A549 (cell line): ENCODE measurements at regions not wholly inside any gene's neighbourhood (a gene's known extent, or its start where the extent isn't known, plus 50 kb on each side); places are given as distances from the start of the nearest gene placed in this dataset.

Source experiments
- CBX2 ChIP-seq: fragments of 200-600 bp; sonication (generic); IDR thresholded peaks from 2 replicates; pipeline ENCODE4 v1.6.1; 2016; ENCODE audit warnings: low read depth, mild to moderate bottlenecking, borderline replicate concordance
- EP300 ChIP-seq, 2 experiments: fragments of >200 bp; sonication (Bioruptor Twin); formaldehyde crosslinking; IDR thresholded peaks; 2 replicates in 1 of 2; 3 replicates in 1 of 2; pipeline ENCODE4 v1.6.1; 2016 to 2017
- JUN ChIP-seq, 2 experiments: fragments of >200 bp; sonication (Bioruptor Twin); formaldehyde crosslinking; IDR thresholded peaks; 2 replicates in 1 of 2; 3 replicates in 1 of 2; pipeline ENCODE4 v1.6.1; 2016 to 2017
- NPAS2 ChIP-seq: fragments of 250-450 bp; sonication (Bioruptor Pico); IDR thresholded peaks from 2 replicates; pipeline ENCODE4 v1.8.0; 2022; ENCODE audit warnings: mild to moderate bottlenecking, moderate library complexity, borderline replicate concordance
- PHF8 ChIP-seq: fragments of 200-600 bp; sonication (generic); IDR thresholded peaks from 2 replicates; pipeline ENCODE4 v1.6.1; 2016; ENCODE audit warnings: low read depth, mild to moderate bottlenecking, antibody characterized with exemption, moderate library complexity, borderline replicate concordance
- POLR2A ChIP-seq: IDR thresholded peaks from 2 replicates; pipeline ENCODE4 v1.6.1; 2012; ENCODE audit warnings: mild to moderate bottlenecking, low read length
- POLR2AphosphoS2 ChIP-seq: conservative IDR thresholded peaks from 2 replicates; pipeline ENCODE4 v1.6.1; 2012; ENCODE audit warnings: low read length, improper control_type of control experiment, inconsistent platforms
- TF ChIP-seq, protein P1 (sequence below): fragments of >200 bp; sonication (Bioruptor Twin); formaldehyde crosslinking; IDR thresholded peaks from 3 replicates; pipeline ENCODE4 v1.5.1; 2016
- TF ChIP-seq, protein P2 (sequence below): fragments of 250-450 bp; sonication (Bioruptor Pico); IDR thresholded peaks from 2 replicates; pipeline ENCODE4 v1.5.0; 2021; ENCODE audit warnings: mild to moderate bottlenecking, moderate library complexity, borderline replicate concordance
- TF ChIP-seq, protein P3 (sequence below): fragments of 200-600 bp; sonication (generic); IDR thresholded peaks from 2 replicates; pipeline ENCODE4 v1.6.1; 2016; ENCODE audit warnings: antibody characterized with exemption, mild to moderate bottlenecking, moderate library complexity

DNA sequence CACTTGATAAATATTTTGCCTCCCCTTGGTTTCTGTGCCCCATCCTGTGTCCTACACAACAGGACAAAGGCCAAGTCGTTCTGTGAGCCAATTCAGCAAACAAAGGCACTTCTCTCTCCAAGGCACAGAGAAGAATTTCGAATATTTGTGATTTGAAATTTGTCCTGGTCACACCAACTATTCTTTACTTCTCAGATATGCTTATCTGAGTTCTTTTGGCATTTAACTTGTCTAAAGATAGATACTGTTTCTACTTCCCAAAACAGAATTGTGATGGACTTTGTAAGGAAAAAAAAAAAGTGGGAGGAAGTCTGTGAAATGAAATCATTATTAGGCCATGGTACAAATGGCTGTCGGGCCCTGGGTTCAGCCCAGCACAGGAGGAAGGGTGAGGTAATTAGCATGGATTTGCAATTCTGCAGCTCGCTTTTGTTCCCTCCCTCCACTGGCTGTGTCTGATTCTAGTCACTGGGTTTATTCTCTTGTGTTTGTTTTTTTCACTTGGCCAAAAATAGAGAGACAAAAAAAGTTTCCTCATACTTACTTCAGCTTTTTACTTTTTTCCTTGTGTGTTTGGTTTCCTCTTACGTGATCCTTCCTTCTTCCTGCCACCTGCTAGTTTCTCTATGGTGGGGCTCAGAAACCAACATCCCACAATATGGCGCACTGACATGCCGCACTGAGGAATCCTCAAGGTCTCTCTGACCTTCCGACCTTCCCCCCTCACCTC, 108.2 kb upstream of the MKLN1 start:
- TF ChIP-seq, protein P1, sequence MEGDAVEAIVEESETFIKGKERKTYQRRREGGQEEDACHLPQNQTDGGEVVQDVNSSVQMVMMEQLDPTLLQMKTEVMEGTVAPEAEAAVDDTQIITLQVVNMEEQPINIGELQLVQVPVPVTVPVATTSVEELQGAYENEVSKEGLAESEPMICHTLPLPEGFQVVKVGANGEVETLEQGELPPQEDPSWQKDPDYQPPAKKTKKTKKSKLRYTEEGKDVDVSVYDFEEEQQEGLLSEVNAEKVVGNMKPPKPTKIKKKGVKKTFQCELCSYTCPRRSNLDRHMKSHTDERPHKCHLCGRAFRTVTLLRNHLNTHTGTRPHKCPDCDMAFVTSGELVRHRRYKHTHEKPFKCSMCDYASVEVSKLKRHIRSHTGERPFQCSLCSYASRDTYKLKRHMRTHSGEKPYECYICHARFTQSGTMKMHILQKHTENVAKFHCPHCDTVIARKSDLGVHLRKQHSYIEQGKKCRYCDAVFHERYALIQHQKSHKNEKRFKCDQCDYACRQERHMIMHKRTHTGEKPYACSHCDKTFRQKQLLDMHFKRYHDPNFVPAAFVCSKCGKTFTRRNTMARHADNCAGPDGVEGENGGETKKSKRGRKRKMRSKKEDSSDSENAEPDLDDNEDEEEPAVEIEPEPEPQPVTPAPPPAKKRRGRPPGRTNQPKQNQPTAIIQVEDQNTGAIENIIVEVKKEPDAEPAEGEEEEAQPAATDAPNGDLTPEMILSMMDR = no peak
- TF ChIP-seq EP300 (IDR thresholded peaks at IDR 0.05) (no peak), JUN (IDR thresholded peaks at IDR 0.05) (no peak), PHF8 (no peak), CBX2 (no peak), NPAS2 (CRISPR knock-in tag) (no peak), POLR2AphosphoS2 (no peak), POLR2A (no peak)
- TF ChIP-seq, protein P2, sequence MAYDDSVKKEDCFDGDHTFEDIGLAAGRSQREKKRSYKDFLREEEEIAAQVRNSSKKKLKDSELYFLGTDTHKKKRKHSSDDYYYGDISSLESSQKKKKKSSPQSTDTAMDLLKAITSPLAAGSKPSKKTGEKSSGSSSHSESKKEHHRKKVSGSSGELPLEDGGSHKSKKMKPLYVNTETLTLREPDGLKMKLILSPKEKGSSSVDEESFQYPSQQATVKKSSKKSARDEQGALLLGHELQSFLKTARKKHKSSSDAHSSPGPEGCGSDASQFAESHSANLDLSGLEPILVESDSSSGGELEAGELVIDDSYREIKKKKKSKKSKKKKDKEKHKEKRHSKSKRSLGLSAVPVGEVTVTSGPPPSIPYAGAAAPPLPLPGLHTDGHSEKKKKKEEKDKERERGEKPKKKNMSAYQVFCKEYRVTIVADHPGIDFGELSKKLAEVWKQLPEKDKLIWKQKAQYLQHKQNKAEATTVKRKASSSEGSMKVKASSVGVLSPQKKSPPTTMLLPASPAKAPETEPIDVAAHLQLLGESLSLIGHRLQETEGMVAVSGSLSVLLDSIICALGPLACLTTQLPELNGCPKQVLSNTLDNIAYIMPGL = no peak
- TF ChIP-seq, protein P3, sequence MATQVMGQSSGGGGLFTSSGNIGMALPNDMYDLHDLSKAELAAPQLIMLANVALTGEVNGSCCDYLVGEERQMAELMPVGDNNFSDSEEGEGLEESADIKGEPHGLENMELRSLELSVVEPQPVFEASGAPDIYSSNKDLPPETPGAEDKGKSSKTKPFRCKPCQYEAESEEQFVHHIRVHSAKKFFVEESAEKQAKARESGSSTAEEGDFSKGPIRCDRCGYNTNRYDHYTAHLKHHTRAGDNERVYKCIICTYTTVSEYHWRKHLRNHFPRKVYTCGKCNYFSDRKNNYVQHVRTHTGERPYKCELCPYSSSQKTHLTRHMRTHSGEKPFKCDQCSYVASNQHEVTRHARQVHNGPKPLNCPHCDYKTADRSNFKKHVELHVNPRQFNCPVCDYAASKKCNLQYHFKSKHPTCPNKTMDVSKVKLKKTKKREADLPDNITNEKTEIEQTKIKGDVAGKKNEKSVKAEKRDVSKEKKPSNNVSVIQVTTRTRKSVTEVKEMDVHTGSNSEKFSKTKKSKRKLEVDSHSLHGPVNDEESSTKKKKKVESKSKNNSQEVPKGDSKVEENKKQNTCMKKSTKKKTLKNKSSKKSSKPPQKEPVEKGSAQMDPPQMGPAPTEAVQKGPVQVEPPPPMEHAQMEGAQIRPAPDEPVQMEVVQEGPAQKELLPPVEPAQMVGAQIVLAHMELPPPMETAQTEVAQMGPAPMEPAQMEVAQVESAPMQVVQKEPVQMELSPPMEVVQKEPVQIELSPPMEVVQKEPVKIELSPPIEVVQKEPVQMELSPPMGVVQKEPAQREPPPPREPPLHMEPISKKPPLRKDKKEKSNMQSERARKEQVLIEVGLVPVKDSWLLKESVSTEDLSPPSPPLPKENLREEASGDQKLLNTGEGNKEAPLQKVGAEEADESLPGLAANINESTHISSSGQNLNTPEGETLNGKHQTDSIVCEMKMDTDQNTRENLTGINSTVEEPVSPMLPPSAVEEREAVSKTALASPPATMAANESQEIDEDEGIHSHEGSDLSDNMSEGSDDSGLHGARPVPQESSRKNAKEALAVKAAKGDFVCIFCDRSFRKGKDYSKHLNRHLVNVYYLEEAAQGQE = no peak
